H1 (cell line): ENCODE measurements at regions not wholly inside any gene's neighbourhood (a gene's known extent, or its start where the extent isn't known, plus 50 kb on each side); places are given as distances from the start of the nearest gene placed in this dataset.

ENCODE experiments used
- BCL11A ChIP-seq, 2 experiments: IDR thresholded peaks; one replicate each; pipeline ENCODE4 v1.6.1; 2011; ENCODE audit warnings: low read depth in 2 of 2, low read length in 2 of 2, mild to moderate bottlenecking in 2 of 2
- BRCA1 ChIP-seq: IDR thresholded peaks from 2 replicates; pipeline ENCODE4 v1.6.1; 2012; ENCODE audit warnings: low read depth, low read length, improper control_type of control experiment
- EZH2 ChIP-seq: fragments of 200-600 bp; sonication (generic); IDR thresholded peaks from 2 replicates; pipeline ENCODE4 v1.7.1; 2012; ENCODE audit warnings: low read depth, mild to moderate bottlenecking, moderate library complexity, low read length, inconsistent platforms; ENCODE audit not compliant: severe bottlenecking
- KDM5A ChIP-seq: fragments of 200-600 bp; IDR thresholded peaks from 2 replicates; pipeline ENCODE4 v1.7.1; 2012; ENCODE audit warnings: mild to moderate bottlenecking, low read length, inconsistent platforms, mixed read lengths
- TF ChIP-seq, protein P1 (sequence below): IDR thresholded peaks from 2 replicates; pipeline ENCODE4 v1.6.1; 2011; ENCODE audit warnings: low read length, improper control_type of control experiment

DNA sequence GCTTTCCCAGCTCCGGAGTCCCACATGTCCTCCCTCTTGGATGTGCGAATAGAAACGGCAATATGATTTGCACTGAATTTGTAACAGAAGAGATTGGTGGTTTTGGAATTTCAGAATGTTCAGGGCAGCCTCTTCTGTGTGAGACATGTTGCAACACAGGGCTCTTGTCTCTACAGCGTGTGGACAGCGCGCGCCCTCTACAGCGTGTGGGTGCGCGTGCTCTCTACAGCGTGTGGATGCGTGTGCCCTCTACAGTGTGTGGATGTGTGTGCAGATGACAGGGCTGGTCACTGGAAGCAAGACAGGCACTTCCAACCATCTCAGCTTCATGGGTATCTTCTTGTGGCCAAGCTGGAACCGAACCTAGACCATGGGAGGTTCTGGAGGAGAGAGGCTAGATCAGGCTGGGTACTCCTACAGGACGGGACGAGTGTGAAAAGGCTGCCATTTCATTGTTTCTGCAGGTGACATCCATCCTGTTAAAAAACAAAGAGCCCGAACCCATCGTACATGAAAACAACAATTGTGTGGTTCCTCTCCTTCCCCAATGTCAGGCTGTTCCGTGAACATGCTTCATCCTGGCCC, 78.4 kb downstream of the TEX29 start:
- TF ChIP-seq EZH2 (no peak), BCL11A (IDR thresholded peaks at IDR 0.05; ENCODE audit: low read depth in 2 of 2, low read length in 2 of 2) (no peak), BRCA1 (no peak), KDM5A (no peak)
- TF ChIP-seq, protein P1, sequence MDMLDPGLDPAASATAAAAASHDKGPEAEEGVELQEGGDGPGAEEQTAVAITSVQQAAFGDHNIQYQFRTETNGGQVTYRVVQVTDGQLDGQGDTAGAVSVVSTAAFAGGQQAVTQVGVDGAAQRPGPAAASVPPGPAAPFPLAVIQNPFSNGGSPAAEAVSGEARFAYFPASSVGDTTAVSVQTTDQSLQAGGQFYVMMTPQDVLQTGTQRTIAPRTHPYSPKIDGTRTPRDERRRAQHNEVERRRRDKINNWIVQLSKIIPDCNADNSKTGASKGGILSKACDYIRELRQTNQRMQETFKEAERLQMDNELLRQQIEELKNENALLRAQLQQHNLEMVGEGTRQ = no peak
